Activated B cell treated with CpG ODN at 0.5 μM for 24 hours (primary cell): ENCODE measurements at regions not wholly inside any gene's neighbourhood (a gene's known extent, or its start where the extent isn't known, plus 50 kb on each side); places are given as distances from the start of the nearest gene placed in this dataset.

ENCODE experiments used
- ATAC-seq: fragments of 200-7000 bp; cut with Tn5 transposase; one replicate; pipeline ENCODE4 v1.10.0; 2021; ENCODE audit warnings: low read depth, mild to moderate bottlenecking, moderate library complexity
- CTCF ChIA-PET: fragments of 350-600 bp; sonication (Branson Sonifier 250); formaldehyde crosslinking; loops from one replicate; lab custom pipeline; 2021; ENCODE audit warnings: antibody characterized with exemption; lab: Charles Lee
- POLR2A ChIA-PET: fragments of 350-600 bp; sonication (Branson Sonifier 250); formaldehyde crosslinking; loops from one replicate; lab custom pipeline; 2021; ENCODE audit warnings: antibody characterized with exemption; lab: Charles Lee
- DNase-seq: peaks from one replicate; pipeline ENCODE4 v3.0.0; 2022
- H3K27ac Mint-ChIP-seq: one replicate; pipeline ENCODE4 v1.8.0; 2020; ENCODE audit warnings: mixed read lengths
- H3K27me3 Mint-ChIP-seq: one replicate; pipeline ENCODE4 v1.8.0; 2021; ENCODE audit warnings: mixed read lengths
- H3K36me3 Mint-ChIP-seq: one replicate; pipeline ENCODE4 v1.8.0; 2021; ENCODE audit warnings: low read depth, mixed read lengths
- H3K4me1 Mint-ChIP-seq: one replicate; pipeline ENCODE4 v1.8.0; 2021; ENCODE audit warnings: mixed read lengths
- H3K4me3 Mint-ChIP-seq: one replicate; pipeline ENCODE4 v1.8.0; 2020; ENCODE audit warnings: mild to moderate bottlenecking, mixed read lengths
- H3K9me3 Mint-ChIP-seq: one replicate; pipeline ENCODE4 v1.8.0; 2020; ENCODE audit warnings: mixed read lengths
- CTCF ChIP-seq: fragments of 200-600 bp; IDR thresholded peaks from one replicate; pipeline ENCODE4 v1.8.0; 2022; ENCODE audit warnings: antibody characterized with exemption, mild to moderate bottlenecking
- intact Hi-C: fragments of 100-400 bp; cut with micrococcal nuclease; formaldehyde crosslinking; loops from one replicate; pipeline ENCODE4 v1.15.1; 2024

- ChIA-PET POLR2A (no interaction called here), CTCF (no interaction called here)
- no peaks in the 10 kb centered on the region for H3K9me3 Mint-ChIP-seq
- no peaks in the 10 kb centered on the region for H3K4me1 Mint-ChIP-seq
- no peaks in the 10 kb centered on the region for H3K36me3 Mint-ChIP-seq
- intact Hi-C loops: no loop called here
- H3K27me3 Mint-ChIP-seq: peaks cover 8% of the 10 kb centered on the region
- TF ChIP-seq CTCF: no peak
- ATAC-seq (no peak), DNase-seq (no peak)
- H3K4me3 Mint-ChIP-seq: no peak overlapping the region
- no peak overlapping the region for H3K27ac Mint-ChIP-seq
These were observed 181.2 kb downstream of the MACROH2A1 start for GRCh38 chr5:135217669-135218485.

DNA sequence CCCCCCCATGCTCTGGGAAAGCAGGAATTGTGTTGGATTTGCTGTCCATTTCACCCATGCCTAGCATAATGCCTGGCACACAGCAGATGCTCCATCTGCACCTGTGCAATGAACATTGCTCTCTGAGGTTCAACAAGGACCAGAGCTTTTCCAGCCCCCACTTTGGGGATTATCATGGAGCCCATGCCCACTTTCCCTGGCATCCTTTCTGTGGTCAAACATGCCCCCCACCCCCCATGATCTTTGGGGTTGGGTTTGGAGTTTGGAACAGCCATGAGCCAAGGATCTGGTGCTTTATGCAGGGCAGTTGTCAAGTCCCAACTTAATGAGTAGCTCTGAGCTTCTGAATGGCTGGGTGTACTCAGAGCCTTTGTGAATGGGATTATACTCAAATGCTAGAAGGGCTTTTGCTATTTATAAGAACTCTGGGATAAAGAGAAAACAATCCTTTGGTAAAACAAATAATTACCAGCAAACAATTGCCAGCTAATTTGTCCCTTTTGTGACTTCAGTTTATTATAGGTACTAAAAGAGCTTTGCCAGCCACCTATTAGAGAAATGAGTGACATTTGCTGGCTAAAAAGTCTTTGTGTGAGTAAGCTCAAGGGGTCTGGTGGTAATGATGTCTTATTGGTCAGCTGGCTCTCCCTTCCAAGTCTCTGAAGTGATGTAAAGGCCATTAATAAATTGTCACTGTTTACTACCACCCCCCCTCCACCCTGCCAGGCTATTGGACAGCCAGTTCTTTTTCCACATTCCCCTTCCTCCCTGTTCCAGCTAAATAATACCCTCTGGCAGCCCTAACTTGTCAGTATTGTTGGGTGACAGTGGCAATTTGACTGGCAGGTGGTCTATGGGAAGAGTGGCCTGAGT lies 182.3 kb downstream of the MACROH2A1 start:
- Mint-ChIP-seq H3K27ac (no peak overlapping the region), H3K27me3 (peaks cover 8% of the 10 kb centered on the region), H3K4me3 (no peak overlapping the region), H3K4me1 (no peaks in the 10 kb centered on the region), H3K9me3 (no peaks in the 10 kb centered on the region), H3K36me3 (no peaks in the 10 kb centered on the region)
- ATAC-seq (no peak), DNase-seq (no peak)
- ChIA-PET POLR2A (no interaction called here), CTCF (no interaction called here)
- no peak for TF ChIP-seq CTCF
- intact Hi-C loops: no loop called here

DNA sequence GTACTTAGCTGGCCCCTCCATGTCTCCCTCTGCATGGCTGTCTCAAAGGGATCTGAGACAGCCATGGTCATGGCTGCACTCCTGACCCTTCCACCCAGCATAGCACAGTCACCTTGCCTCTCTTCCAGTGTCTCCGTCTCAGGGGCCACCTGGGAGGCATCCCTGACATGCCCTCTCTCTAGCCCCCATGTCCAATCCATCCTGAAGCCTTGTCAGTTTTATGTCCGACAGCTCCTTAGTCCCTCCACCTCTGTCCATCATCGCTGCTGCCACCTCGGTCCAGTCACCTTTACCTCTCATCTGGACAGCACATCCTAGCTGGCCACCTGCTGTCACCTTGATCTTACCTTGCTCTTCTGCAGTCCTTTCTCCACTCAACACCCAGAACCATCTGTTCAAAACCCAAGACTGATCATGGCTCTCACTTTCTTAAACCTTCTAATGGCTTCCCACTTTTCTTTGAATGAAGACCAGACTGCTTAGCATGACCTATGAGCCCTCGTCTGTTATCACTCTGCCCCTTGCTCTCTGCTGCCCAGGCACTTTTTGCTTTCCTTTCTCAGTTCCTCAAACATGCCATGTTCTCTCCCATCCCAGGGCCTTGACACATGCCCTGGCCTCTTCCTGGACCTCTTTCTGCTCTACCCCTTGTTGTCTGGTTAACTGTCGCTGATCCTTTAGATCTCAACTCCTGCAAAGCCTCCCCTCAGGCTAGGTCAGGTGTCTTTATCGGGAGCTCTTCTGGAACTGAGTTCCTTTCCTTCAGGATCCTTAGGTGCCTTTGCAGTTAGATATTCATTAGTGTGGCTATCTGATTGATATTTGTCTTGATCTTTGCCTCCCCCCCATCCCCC lies 181.8 kb upstream of the PITX1 start:
- ChIA-PET POLR2A (no interaction called here), CTCF (no interaction called here)
- DNase-seq (no peak), ATAC-seq (no peak)
- intact Hi-C loops: no loop called here
- H3K27ac Mint-ChIP-seq: no peak overlapping the region
- TF ChIP-seq CTCF: no peak
- H3K9me3 Mint-ChIP-seq: no peaks in the 10 kb centered on the region
- H3K4me1 Mint-ChIP-seq: no peaks in the 10 kb centered on the region
- H3K36me3 Mint-ChIP-seq: no peaks in the 10 kb centered on the region
- H3K27me3 Mint-ChIP-seq: peaks cover 4% of the 10 kb centered on the region
- H3K4me3 Mint-ChIP-seq: no peak overlapping the region

GRCh38 chr5:135214897-135215616 lies 181.0 kb upstream of the PITX1 start:
- CTCF ChIA-PET: no interaction called here
- POLR2A ChIA-PET: no interaction called here
- intact Hi-C loops: no loop called here

More at GRCh38 chr5:135214897-135215616, 181.0 kb upstream of the PITX1 start:
- TF ChIP-seq CTCF: no peak
- Mint-ChIP-seq H3K4me1 (no peaks in the 10 kb centered on the region), H3K27ac (no peak overlapping the region), H3K9me3 (no peaks in the 10 kb centered on the region), H3K4me3 (no peak overlapping the region), H3K27me3 (peaks cover 4% of the 10 kb centered on the region), H3K36me3 (no peaks in the 10 kb centered on the region)
- ATAC-seq (no peak), DNase-seq (no peak)
